PFSK-1 (cell line): ENCODE measurements at regions not wholly inside any gene's neighbourhood (a gene's known extent, or its start where the extent isn't known, plus 50 kb on each side); places are given as distances from the start of the nearest gene placed in this dataset.

Experiments
- FOXP2 ChIP-seq: optimal IDR thresholded peaks from 2 replicates; pipeline ENCODE3; 2011; ENCODE audit warnings: borderline replicate concordance, control low read depth, inconsistent platforms; ENCODE audit not compliant: insufficient read depth; ENCODE audit errors: extremely low read length, extremely low read depth
- POLR2AphosphoS5 ChIP-seq: IDR thresholded peaks from 2 replicates; pipeline ENCODE4 v1.6.1; 2012; ENCODE audit warnings: low read depth, mild to moderate bottlenecking, control low read depth, low read length, moderate library complexity
- SIN3A ChIP-seq: IDR thresholded peaks from 2 replicates; pipeline ENCODE4 v1.6.1; 2012; ENCODE audit warnings: mild to moderate bottlenecking, low read length, moderate library complexity, borderline replicate concordance; ENCODE audit not compliant: insufficient read depth
- TAF1 ChIP-seq: IDR thresholded peaks from 2 replicates; pipeline ENCODE4 v1.6.1; 2012; ENCODE audit warnings: low read length, control low read depth, borderline replicate concordance; ENCODE audit not compliant: insufficient read depth
- TF ChIP-seq, protein P1 (sequence below), 2 experiments: IDR thresholded peaks; 2 replicates each; pipeline versions ENCODE4 v1.6.1 to v1.8.0; 2011 to 2012; ENCODE audit warnings: low read depth in 2 of 2, low read length in 2 of 2, control low read depth in 1 of 2, inconsistent platforms in 1 of 2, mild to moderate bottlenecking in 1 of 2, moderate library complexity in 1 of 2; ENCODE audit not compliant: insufficient read depth in 1 of 2

DNA sequence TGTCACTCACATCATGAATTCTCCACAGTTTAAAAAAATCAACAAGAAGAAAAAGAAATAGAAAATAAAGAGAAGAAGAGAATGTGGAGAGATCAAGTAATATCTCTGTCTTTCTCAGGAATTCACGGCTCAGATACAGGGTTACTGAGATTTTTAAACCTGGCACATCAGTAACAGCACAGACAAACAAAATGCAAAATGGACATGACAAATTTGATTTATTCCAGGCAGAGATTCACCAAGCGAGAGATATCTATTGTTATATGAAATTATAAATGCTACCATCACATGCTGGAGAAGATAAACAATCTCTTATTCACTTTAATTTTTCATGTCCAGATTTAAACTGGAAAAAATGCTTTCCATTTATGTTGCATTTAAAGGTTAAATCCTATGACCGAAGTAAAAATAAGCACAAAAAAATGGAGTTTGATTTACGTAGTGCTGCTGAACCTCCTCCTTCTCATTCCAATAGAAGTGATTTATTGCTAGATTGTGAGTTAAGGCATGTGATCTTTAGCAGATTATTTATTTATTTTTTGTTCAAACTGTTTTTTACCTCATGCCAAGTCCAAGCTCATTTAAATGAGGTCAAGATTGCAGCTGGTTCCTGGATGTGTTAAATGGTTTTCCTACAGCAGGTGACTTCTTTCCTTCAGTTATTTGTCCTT lies 926.4 kb downstream of the MAT2B start:
- TF ChIP-seq TAF1 (no peak), SIN3A (no peak), FOXP2 (no peak), POLR2AphosphoS5 (no peak)
- TF ChIP-seq, protein P1, sequence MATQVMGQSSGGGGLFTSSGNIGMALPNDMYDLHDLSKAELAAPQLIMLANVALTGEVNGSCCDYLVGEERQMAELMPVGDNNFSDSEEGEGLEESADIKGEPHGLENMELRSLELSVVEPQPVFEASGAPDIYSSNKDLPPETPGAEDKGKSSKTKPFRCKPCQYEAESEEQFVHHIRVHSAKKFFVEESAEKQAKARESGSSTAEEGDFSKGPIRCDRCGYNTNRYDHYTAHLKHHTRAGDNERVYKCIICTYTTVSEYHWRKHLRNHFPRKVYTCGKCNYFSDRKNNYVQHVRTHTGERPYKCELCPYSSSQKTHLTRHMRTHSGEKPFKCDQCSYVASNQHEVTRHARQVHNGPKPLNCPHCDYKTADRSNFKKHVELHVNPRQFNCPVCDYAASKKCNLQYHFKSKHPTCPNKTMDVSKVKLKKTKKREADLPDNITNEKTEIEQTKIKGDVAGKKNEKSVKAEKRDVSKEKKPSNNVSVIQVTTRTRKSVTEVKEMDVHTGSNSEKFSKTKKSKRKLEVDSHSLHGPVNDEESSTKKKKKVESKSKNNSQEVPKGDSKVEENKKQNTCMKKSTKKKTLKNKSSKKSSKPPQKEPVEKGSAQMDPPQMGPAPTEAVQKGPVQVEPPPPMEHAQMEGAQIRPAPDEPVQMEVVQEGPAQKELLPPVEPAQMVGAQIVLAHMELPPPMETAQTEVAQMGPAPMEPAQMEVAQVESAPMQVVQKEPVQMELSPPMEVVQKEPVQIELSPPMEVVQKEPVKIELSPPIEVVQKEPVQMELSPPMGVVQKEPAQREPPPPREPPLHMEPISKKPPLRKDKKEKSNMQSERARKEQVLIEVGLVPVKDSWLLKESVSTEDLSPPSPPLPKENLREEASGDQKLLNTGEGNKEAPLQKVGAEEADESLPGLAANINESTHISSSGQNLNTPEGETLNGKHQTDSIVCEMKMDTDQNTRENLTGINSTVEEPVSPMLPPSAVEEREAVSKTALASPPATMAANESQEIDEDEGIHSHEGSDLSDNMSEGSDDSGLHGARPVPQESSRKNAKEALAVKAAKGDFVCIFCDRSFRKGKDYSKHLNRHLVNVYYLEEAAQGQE (IDR thresholded peaks at IDR 0.05; ENCODE audit: insufficient read depth in 1 of 2, low read depth in 2 of 2, low read length in 2 of 2) = no peak

DNA sequence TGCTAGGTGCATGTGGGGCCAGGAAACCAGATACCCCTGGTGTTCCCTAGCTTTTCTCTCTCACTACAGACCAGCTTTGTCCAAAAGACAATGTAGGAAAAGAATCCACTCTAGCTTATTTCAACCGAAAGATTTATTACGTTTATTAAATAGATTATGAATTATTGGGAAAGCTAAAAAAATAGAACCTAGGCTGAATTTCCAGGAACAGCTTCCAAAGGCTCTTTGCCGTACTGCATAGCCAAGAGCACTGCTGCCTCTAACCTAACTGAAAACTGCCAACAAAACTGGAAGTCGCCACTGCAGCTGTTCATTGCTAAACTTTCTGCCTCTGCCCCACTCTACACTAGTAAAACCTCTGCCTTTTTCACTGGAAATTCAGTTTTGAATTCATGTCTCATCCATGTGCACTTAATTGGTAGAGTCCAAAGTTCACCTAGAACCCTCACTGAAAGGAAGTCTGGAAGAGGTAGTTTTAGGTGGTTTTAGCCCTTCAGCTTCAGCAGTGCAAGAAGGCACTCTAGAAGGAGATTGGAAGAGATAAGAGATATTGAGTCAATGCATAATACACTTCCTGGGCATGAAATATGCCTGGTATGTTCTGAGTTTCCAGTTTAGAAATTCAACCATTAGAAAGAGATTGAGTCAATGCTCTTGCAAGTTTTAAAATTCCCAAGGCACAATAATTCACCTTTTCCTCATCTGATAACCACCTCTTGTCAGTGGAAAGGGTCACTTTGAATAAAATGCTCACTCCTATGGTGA lies 927.9 kb downstream of the MAT2B start:
- TF ChIP-seq SIN3A (no peak), FOXP2 (no peak), TAF1 (no peak), POLR2AphosphoS5 (no peak)
- TF ChIP-seq, protein P1 (IDR thresholded peaks at IDR 0.05; ENCODE audit: insufficient read depth in 1 of 2, low read depth in 2 of 2, low read length in 2 of 2) = no peak

DNA sequence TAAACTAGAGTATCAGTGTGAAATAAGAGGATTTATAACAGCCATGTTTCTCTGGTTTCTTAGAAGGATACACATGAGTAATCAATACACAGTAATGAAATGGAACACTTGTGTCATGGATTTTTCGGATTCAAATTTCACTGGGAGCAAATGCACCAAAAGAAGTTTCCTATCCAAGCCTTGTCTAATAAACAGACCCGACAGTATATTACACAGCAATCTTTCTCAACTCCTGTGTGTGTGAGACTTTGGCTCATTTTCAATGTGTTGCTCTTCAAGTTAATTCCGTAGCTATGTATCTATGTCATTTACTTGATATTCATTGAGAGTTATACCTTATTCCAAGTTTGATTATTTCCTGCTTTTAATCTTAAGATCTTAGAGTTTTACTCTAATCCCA lies 930.2 kb downstream of the MAT2B start:
- no peak for TF ChIP-seq POLR2AphosphoS5
- TF ChIP-seq TAF1 = no peak
- TF ChIP-seq, protein P1 (IDR thresholded peaks at IDR 0.05; ENCODE audit: insufficient read depth in 1 of 2, low read depth in 2 of 2, low read length in 2 of 2) = no peak
- no peak for TF ChIP-seq FOXP2
- TF ChIP-seq SIN3A = no peak

DNA sequence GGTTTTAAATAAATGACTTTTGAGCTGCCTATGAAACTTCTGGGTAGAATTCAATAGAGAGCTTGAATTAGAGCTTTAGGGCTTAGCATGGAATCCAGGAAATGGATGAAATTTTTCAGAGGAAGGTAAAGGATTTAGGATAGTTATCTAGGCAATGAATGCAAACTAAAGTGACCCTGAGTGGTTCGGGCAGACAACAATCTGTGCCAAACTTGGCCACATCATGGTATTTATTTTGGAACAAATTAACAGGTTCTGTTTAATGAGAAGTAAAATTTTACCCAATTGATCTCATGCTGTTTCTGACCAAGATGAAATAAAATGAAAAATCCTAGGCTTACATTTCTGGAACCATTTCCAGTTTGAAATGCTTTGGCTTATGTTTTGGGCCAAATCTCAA lies 934.4 kb downstream of the MAT2B start:
- TF ChIP-seq TAF1 (no peak), FOXP2 (no peak)

DNA sequence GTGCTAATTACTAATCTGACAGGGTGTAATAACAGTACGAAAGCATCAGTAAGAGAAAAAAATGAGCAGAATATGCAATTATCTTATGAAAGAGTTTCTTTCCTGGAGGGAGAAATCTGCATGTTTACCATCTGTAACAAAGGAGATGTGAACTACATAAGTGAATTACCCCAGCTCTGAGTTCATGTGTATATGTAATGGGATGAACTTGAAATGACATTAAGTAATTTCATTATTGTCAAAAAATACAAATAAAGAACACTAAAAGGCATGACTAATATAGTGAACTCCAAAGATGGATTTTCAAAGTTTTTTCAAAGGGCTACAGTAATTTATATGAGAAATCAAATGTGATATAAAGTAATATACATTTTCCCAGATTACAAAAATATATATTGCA lies 944.0 kb downstream of the MAT2B start:
- TF ChIP-seq POLR2AphosphoS5 = no peak
- no peak for TF ChIP-seq FOXP2
- TF ChIP-seq TAF1 = no peak
- TF ChIP-seq SIN3A = no peak
- TF ChIP-seq, protein P1 (IDR thresholded peaks at IDR 0.05; ENCODE audit: insufficient read depth in 1 of 2, low read depth in 2 of 2, low read length in 2 of 2) = no peak
